Activated T-cell treated with anti-CD3 and anti-CD28 coated beads for 4 hours (primary cell): ENCODE measurements at regions not wholly inside any gene's neighbourhood (a gene's known extent, or its start where the extent isn't known, plus 50 kb on each side); places are given as distances from the start of the nearest gene placed in this dataset.
"Not testable (repeated sequence)": the region's sequence is repeated elsewhere in the genome, so short reads cannot be mapped to it uniquely, and the experiment has no call there.

Experiments used
- DNase-seq: peaks from one replicate; pipeline ENCODE4 v3.0.0-alpha.2; 2020

DNA sequence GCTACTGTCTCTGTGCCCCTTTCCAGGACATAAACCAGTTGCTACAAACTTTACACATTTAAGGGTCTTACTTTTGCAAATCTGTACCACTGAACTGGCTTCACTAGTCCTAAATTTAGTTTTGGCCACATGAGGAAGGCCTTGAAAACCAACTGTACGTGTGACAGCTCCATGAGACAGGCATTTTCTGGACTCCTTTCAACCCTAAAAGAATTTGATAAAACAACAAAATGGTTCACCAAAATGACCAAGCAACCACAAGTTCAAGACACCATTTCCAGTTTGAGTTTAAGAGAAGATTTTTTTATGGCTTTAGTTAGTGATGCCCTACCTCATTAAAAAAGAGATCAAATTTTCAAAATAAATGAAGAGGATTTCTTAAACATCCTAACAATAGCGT is 246.4 kb downstream of the ZNF674 start:
- no peak for DNase-seq

GRCh38 chrX:46295963-46296362 is 249.3 kb downstream of the ZNF674 start:
- DNase-seq: no peak

DNA sequence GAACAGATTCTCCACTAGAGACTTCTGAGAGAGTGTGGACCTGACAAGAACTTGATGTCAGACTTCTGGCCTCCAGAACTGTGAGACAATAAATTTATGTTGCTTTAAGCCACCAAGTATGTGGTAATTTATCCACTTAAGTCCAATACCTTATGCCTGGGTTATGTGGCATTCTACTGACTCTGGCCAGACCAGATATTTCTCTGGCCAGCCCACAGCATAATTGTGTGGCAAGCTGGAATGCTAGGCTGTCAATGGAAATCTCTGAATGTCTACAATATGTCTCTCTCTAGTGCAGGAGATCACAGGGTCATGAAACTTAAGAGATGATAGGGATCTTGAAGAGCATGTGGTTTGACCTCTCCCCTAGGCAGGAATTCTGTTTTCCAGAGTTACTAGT is 251.0 kb downstream of the ZNF674 start:
- DNase-seq: no peak

GRCh38 chrX:46279925-46280313 is 265.3 kb downstream of the ZNF674 start:
- no peak for DNase-seq

DNA sequence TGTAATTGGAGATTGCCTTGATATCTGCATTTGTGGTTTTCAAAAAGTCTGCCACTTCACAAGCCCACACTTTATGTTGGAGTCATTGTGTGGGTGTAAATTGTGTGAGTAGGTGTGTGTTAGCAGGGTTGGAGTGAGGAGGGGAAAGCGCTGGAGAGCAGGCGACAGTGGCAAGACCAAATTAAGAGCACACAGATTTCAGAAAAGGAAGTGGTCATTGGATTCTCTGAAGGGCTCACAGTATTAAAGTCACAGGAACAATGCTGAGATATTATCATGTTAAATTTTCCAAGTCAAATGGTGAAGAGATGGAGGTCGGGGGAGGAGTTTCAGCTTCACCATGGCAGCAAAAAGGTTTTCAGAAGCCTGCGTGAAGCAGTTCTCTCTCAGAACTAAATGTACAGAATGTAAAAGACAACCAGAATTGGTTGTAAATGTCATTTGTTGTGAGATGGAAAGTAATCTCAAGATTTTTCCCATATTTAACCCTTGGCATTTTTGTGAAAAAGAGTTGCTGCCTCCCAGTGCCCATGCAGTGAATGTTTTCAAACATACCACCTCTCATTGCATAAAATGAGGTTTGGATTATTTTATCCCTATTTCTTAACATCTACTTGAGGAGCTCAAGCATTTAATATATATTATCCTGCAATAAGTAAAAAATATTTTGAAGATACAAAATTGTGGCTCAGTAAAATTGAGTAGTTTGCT is 265.9 kb downstream of the ZNF674 start:
- peak; percentile 6 for DNase-seq

- DNase-seq: no peak
Measured at GRCh38 chrX:46278572-46278971, 266.6 kb downstream of the ZNF674 start.

DNA sequence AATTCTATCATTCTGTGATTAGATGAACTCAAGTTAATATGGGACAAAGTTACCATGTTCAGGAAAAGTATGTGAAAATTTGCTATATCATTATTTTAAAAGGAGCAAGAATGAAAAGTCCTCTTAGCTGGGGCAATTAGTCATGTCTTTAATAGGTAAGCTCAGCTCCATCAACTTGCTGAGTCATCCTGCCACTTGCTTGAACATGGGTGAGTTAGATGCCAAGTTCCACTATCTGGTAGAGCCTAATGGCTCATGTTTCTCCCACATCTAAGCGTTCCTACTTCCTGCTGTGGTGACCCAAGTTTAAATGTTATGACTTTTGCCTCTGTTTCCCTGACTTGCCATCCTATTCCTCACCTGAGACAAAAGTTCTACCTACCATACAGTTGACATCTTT is 276.8 kb downstream of the ZNF674 start:
- DNase-seq: no peak

GRCh38 chrX:46263494-46263893 is 281.7 kb downstream of the ZNF674 start:
- no peak for DNase-seq

GRCh38 chrX:46262304-46262703 is 282.9 kb downstream of the ZNF674 start:
- no peak for DNase-seq

- no peak for DNase-seq
Measured at GRCh38 chrX:46260499-46260898, 284.7 kb downstream of the ZNF674 start.

DNA sequence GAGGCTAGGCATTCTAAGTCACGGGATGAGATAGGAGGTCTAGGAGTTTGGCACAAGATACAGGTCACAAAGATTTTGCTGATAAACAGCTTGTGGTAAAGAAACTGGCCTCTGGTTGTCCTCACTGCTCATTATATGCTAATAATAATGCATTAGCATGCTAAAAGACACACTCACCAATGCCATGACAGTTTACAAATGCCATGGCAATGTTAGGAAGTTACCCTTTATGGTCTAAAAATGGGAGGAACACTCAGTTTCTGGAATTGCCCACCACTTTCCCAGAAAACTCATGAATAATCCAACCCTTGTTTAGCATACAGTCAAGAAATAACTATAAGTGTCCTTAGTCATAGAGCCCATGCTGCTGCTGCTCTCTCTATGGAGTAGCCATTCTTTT is 286.9 kb downstream of the ZNF674 start:
- DNase-seq: no peak

GRCh38 chrX:46257451-46257879 is 287.8 kb downstream of the ZNF674 start:
- no peak for DNase-seq

- no peak for DNase-seq
Measured at GRCh38 chrX:46256875-46257274, 288.3 kb downstream of the ZNF674 start.

DNA sequence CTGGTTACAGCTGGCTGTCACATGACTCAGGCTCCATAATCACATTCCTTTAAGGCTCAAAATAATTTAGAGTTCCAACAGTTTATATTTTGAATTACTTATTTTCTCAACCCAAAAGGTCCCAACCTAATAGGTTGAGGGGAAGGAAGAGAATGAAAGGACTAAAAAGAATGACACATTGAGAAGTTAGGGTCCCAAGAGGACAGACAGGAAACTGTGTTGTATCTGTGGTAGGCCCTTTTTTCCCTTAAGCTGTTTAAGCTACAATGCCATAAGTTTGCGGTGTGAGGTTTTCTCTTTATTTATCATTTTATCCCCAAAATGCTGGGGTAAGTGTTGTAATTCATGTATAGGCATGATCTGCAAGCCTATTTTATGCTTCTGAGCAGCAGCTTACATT is 290.2 kb downstream of the ZNF674 start:
- no peak for DNase-seq

DNA sequence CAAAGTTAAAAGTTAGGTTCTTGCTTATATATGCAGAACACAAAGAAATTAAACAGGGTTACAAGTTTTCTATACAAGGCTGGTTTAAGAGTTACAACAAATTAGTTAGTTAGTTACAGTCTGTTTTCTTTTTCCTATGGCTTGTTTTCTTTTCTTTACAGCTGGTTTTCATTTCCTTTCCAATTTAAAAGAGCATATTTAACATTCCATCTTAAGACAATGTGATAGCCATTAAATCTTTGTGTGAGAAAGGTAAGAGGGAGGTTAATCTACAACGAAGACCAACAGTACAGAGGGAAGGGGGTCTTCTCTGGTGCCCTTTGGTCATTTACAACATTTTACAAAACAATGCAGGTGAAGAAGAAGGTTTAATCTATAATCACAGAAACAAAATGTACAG is 290.6 kb downstream of the ZNF674 start:
- DNase-seq: no peak

- no peak for DNase-seq
Measured at GRCh38 chrX:46251755-46252154, 293.5 kb downstream of the ZNF674 start.

DNA sequence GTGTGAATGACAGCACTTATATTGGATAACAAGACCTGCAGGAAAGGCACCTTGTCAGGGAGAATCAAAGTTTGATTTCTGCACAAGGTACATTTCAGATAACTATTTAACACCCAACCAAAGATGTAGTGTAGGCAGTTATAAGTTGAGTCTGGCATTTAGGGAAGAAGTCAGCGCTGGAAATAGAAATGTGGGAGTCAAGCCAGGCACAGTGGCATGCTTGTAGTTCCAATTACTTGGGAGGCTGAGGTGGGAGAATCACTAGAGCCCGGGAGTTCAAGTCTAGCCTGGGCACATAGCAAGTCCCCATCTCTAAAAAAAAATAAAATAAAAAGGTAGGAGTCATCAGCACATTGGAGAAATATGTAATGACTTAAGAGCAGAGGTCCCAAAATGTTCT is 295.1 kb downstream of the ZNF674 start:
- DNase-seq: no peak

GRCh38 chrX:46247456-46247855 is 297.8 kb downstream of the ZNF674 start:
- DNase-seq: no peak

DNA sequence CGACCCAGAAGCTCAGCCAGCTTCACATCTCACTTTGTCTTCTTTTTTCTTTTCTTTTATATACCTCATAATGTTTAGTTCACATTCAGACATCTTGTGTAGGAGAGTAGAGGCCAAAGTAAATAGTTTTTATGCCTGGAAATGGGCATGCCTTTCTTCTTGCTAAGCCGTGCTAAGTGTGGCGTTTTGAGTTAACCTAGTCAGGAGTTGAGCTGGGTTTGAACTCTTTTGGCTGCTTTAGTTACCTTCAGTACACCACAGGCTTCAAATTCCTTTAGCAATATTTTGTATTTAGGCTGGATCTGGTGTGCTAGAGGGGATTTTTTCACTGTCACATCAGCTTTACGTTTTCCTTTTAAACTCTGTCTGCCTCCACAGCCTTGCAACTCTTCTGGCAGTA is 300.8 kb downstream of the ZNF674 start:
- no peak for DNase-seq

- DNase-seq: no peak
Measured at GRCh38 chrX:46236411-46236810, 308.8 kb downstream of the ZNF674 start.

GRCh38 chrX:46235778-46236177 is 309.4 kb downstream of the ZNF674 start:
- no peak for DNase-seq

GRCh38 chrX:46234775-46235174 is 310.4 kb downstream of the ZNF674 start:
- DNase-seq: no peak

- no peak for DNase-seq
Measured at GRCh38 chrX:46228389-46228788, 316.8 kb downstream of the ZNF674 start.

DNA sequence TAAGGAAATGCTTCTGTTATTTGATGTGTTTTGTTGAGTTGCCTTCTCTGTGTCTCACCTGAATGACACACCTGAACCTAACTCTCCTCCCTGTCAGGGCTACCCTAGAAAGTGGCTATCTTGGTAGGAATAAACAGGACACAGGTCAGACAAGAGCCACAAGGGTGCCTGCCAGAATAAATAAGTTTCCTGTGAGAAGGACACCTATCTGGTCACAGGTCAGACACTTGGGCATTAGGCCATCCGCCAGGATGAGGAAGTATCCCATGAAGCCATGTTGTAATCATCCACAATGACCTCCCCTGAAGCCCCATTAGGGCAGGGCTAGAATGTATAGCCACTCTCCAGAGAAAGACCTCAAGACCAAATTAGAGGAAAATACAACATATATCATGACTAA is 318.8 kb downstream of the ZNF674 start:
- no peak for DNase-seq

DNA sequence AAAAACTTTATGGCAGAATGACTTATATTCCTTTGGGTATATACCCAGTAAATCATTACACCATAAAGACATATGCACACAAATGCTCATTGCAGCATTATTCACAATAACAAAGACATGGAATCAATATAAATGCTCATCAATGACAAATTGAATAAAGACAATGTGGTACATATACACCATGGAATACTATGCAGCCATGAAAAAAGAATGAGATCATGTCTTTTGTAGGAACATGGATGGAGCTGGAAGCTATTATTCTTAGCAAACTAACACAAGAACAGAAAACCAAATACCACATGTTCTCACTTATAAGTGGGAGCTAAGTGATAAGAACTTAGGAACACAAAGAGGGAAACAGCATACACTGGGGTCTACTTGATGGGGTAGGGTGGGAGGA is 321.7 kb downstream of the ZNF674 start:
- DNase-seq: not testable (repeated sequence)

- no peak for DNase-seq
Measured at GRCh38 chrX:46220822-46221221, 324.4 kb downstream of the ZNF674 start.
